Stimulated activated CD8-positive, alpha-beta memory T cell treated with anti-CD3 and anti-CD28 coated beads, Interleukin-4, amount 100 ng/mL, for 4 hours (primary cell): ENCODE measurements at regions not wholly inside any gene's neighbourhood (a gene's known extent, or its start where the extent isn't known, plus 50 kb on each side); places are given as distances from the start of the nearest gene placed in this dataset.
"Not testable (repeated sequence)": the region's sequence is repeated elsewhere in the genome, so short reads cannot be mapped to it uniquely, and the experiment has no call there.

Experiments used
- DNase-seq, 2 donors: peaks; one replicate each; pipeline ENCODE4 v3.0.0-alpha.2; 2020; ENCODE audit warnings: low read depth in 2 of 2, low spot score in 1 of 2

- DNase-seq = no peak
These were observed 110.0 kb downstream of the DYRK2 start for GRCh38 chr12:67758521-67758920.

GRCh38 chr12:67759829-67760228, 111.3 kb downstream of the DYRK2 start:
- no peak for DNase-seq

GRCh38 chr12:67760586-67761275, 112.2 kb downstream of the DYRK2 start:
- no peak for DNase-seq

- no peak for DNase-seq
These were observed 113.0 kb downstream of the DYRK2 start for GRCh38 chr12:67761566-67761965.

GRCh38 chr12:67764055-67764454, 115.5 kb downstream of the DYRK2 start:
- DNase-seq = no peak

- DNase-seq = no peak
These were observed 116.5 kb downstream of the DYRK2 start for GRCh38 chr12:67764946-67765619.

GRCh38 chr12:67765776-67766766, 117.5 kb downstream of the DYRK2 start:
- no peak for DNase-seq

GRCh38 chr12:67772267-67773169, 124.0 kb downstream of the DYRK2 start:
- DNase-seq = no peak

- no peak for DNase-seq
These were observed 125.4 kb downstream of the DYRK2 start for GRCh38 chr12:67773896-67774295.

- DNase-seq = no peak
These were observed 126.5 kb downstream of the DYRK2 start for GRCh38 chr12:67774983-67775587.

GRCh38 chr12:67780580-67781084, 132.1 kb downstream of the DYRK2 start:
- no peak for DNase-seq

GRCh38 chr12:67782573-67782972, 134.0 kb downstream of the DYRK2 start:
- no peak for DNase-seq

- no peak for DNase-seq
These were observed 134.8 kb downstream of the DYRK2 start for GRCh38 chr12:67783393-67783792.

GRCh38 chr12:67784831-67785230, 136.3 kb downstream of the DYRK2 start:
- no peak for DNase-seq

- DNase-seq = no peak
These were observed 137.5 kb downstream of the DYRK2 start for GRCh38 chr12:67786086-67786485.

GRCh38 chr12:67788118-67788517, 139.6 kb downstream of the DYRK2 start:
- DNase-seq = no peak

- DNase-seq = no peak
These were observed 140.7 kb downstream of the DYRK2 start for GRCh38 chr12:67789266-67789665.

- no peak for DNase-seq
These were observed 142.1 kb downstream of the DYRK2 start for GRCh38 chr12:67790660-67791059.

GRCh38 chr12:67791362-67791761, 142.8 kb downstream of the DYRK2 start:
- DNase-seq = not testable (repeated sequence)

GRCh38 chr12:67792185-67792584, 143.6 kb downstream of the DYRK2 start:
- no peak for DNase-seq
